GM23338 (cell line): ENCODE measurements at regions not wholly inside any gene's neighbourhood (a gene's known extent, or its start where the extent isn't known, plus 50 kb on each side); places are given as distances from the start of the nearest gene placed in this dataset.

Experiments
- ATAC-seq: fragments of 200-7000 bp; cut with Tn5 transposase; 3 replicates; pipeline ENCODE4 v1.9.1; 2020
- DNase-seq: peaks from one replicate; pipeline ENCODE4 v3.0.0-alpha.2; 2015; ENCODE audit warnings: low spot score
- H2AFZ ChIP-seq: fragments of 200-600 bp; sonication (generic); 2 replicates; pipeline ENCODE4 v1.8.0; 2016; ENCODE audit warnings: antibody characterized with exemption, mild to moderate bottlenecking, moderate library complexity
- H3F3A ChIP-seq: fragments of 200-600 bp; sonication (generic); replicated peaks from 2 replicates; pipeline ENCODE4 v1.8.0; 2017; ENCODE audit warnings: antibody characterized with exemption, mixed run types, low read depth
- H3K27ac ChIP-seq: fragments of 200-600 bp; sonication (generic); 2 replicates; pipeline ENCODE4 v1.6.1; 2016; ENCODE audit warnings: low read depth
- H3K27me3 ChIP-seq: fragments of 200-600 bp; sonication (generic); 2 replicates; pipeline ENCODE4 v1.8.0; 2016; ENCODE audit warnings: mild to moderate bottlenecking, mixed run types, moderate library complexity; ENCODE audit not compliant: insufficient read depth
- H3K36me3 ChIP-seq: fragments of 200-600 bp; sonication (generic); 2 replicates; pipeline ENCODE4 v1.8.0; 2016; ENCODE audit warnings: mild to moderate bottlenecking; ENCODE audit not compliant: insufficient read depth
- H3K4me1 ChIP-seq: fragments of 200-600 bp; sonication (generic); 2 replicates; pipeline ENCODE4 v1.8.0; 2016; ENCODE audit warnings: mild to moderate bottlenecking, moderate library complexity; ENCODE audit not compliant: insufficient read depth
- H3K4me2 ChIP-seq: fragments of 200-600 bp; sonication (generic); 2 replicates; pipeline ENCODE4 v1.7.1; 2017; ENCODE audit warnings: mixed run types
- H3K4me3 ChIP-seq: fragments of 200-600 bp; sonication (generic); 2 replicates; pipeline ENCODE4 v1.6.1; 2016; ENCODE audit warnings: mixed run types
- H3K79me2 ChIP-seq: fragments of 200-600 bp; sonication (generic); replicated peaks from 2 replicates; pipeline ENCODE4 v1.8.0; 2017; ENCODE audit warnings: mild to moderate bottlenecking; ENCODE audit not compliant: insufficient read depth
- H3K9me2 ChIP-seq: fragments of 200-600 bp; sonication (generic); 2 replicates; pipeline ENCODE4 v1.8.0; 2017; ENCODE audit not compliant: insufficient read depth
- H4K20me1 ChIP-seq: fragments of 200-600 bp; sonication (generic); replicated peaks from 2 replicates; pipeline ENCODE4 v1.8.0; 2017; ENCODE audit warnings: mild to moderate bottlenecking; ENCODE audit not compliant: insufficient read depth
- H3K27ac Mint-ChIP-seq: 2 replicates; pipeline ENCODE4 v1.8.0; 2020; ENCODE audit warnings: inconsistent platforms, mild to moderate bottlenecking, moderate library complexity, mixed read lengths
- H3K27me3 Mint-ChIP-seq: 3 replicates; pipeline ENCODE4 v1.8.0; 2022; ENCODE audit warnings: low read depth, mild to moderate bottlenecking, moderate library complexity, mixed read lengths, inconsistent platforms; ENCODE audit not compliant: insufficient read depth, poor library complexity
- H3K36me3 Mint-ChIP-seq: 3 replicates; pipeline ENCODE4 v1.8.0; 2021; ENCODE audit warnings: low read depth, mild to moderate bottlenecking, inconsistent platforms, moderate library complexity, mixed read lengths
- H3K4me1 Mint-ChIP-seq: 3 replicates; pipeline ENCODE4 v1.8.0; 2020; ENCODE audit warnings: mild to moderate bottlenecking, inconsistent platforms, mixed read lengths
- H3K4me3 Mint-ChIP-seq: 3 replicates; pipeline ENCODE4 v1.8.0; 2021; ENCODE audit warnings: moderate library complexity, mild to moderate bottlenecking, inconsistent platforms, mixed read lengths
- H3K9me3 Mint-ChIP-seq: 3 replicates; pipeline ENCODE4 v1.8.0; 2020; ENCODE audit warnings: moderate library complexity, mild to moderate bottlenecking, inconsistent platforms, mixed read lengths
- CREB1 ChIP-seq: fragments of 250-450 bp; sonication (Bioruptor Pico); IDR thresholded peaks from 2 replicates; pipeline ENCODE4 v1.5.0; 2020; ENCODE audit warnings: low read depth, mild to moderate bottlenecking, moderate library complexity
- CTCF ChIP-seq, 2 experiments: fragments of 200-600 bp in 1 of 2; sonication (generic) in 1 of 2; conservative IDR thresholded peaks; 2 replicates each; pipeline versions ENCODE4 v1.5.1 to v1.6.1; 2016 to 2017; ENCODE audit warnings: antibody characterized with exemption in 2 of 2, low read depth in 2 of 2, mild to moderate bottlenecking in 2 of 2, moderate library complexity in 1 of 2
- ETS1 ChIP-seq: IDR thresholded peaks from 2 replicates; pipeline ENCODE4 v1.6.1; 2016; ENCODE audit warnings: antibody characterized with exemption
- EZH2phosphoT487 ChIP-seq: fragments of 200-600 bp; sonication (generic); IDR thresholded peaks from one replicate; pipeline ENCODE4 v1.8.1; 2018; ENCODE audit warnings: antibody characterized with exemption; ENCODE audit not compliant: unreplicated experiment
- NANOG ChIP-seq: IDR thresholded peaks from 2 replicates; pipeline ENCODE4 v1.6.1; 2016; ENCODE audit warnings: antibody characterized with exemption, borderline replicate concordance
- REST ChIP-seq: IDR thresholded peaks from one replicate; pipeline ENCODE4 v1.6.1; 2018; ENCODE audit warnings: antibody characterized with exemption; ENCODE audit not compliant: unreplicated experiment
- STAT1 ChIP-seq: IDR thresholded peaks from one replicate; pipeline ENCODE4 v1.6.1; 2016; ENCODE audit warnings: antibody characterized with exemption; ENCODE audit not compliant: unreplicated experiment
- ZNF331 ChIP-seq: fragments of 250-450 bp; sonication (Bioruptor Pico); IDR thresholded peaks from 2 replicates; pipeline ENCODE4 v1.5.0; 2020; ENCODE audit warnings: low read depth, mild to moderate bottlenecking, moderate library complexity
- ZNF462 ChIP-seq: fragments of 250-450 bp; sonication (Bioruptor Pico); IDR thresholded peaks from 2 replicates; pipeline ENCODE4 v1.5.0; 2020; ENCODE audit warnings: mild to moderate bottlenecking, moderate library complexity

- H3K79me2 ChIP-seq = no peaks in the 10 kb centered on the region
- no peaks in the 10 kb centered on the region for H3K36me3 ChIP-seq
- H4K20me1 ChIP-seq = no peaks in the 10 kb centered on the region
- Mint-ChIP-seq H3K4me3 (no peak overlapping the region), H3K27me3 (peaks cover 2% of the 10 kb centered on the region), H3K27ac (no peak overlapping the region), H3K9me3 (no peaks in the 10 kb centered on the region), H3K4me1 (no peaks in the 10 kb centered on the region; the same call in 2 of the 3 replicates), H3K36me3 (no peaks in the 10 kb centered on the region)
- no peaks in the 10 kb centered on the region for H3F3A ChIP-seq
- H3K9me2 ChIP-seq = no peaks in the 10 kb centered on the region
- no peaks in the 10 kb centered on the region for H3K4me1 ChIP-seq
- no peak overlapping the region for H3K27ac ChIP-seq
- no peaks in the 10 kb centered on the region for H3K27me3 ChIP-seq
- no peak for TF ChIP-seq REST
- TF ChIP-seq CTCF (conservative IDR thresholded peaks at IDR 0.05; ENCODE audit: low read depth in 2 of 2) = no peak
- TF ChIP-seq ETS1 = no peak
- TF ChIP-seq EZH2phosphoT487 = no peak
- no peak for TF ChIP-seq CREB1 (CRISPR knock-in tag)
- TF ChIP-seq STAT1 = no peak
- TF ChIP-seq ZNF331 (CRISPR knock-in tag) = no peak
- TF ChIP-seq ZNF462 (CRISPR knock-in tag) = no peak
- no peak for TF ChIP-seq NANOG
- H3K4me3 ChIP-seq = no peak overlapping the region
- ATAC-seq = no peak
- H3K4me2 ChIP-seq = no peak overlapping the region
- DNase-seq = no peak
- H2AFZ ChIP-seq = no peak overlapping the region
Measured at GRCh38 chr11:90343673-90344072, 120.8 kb upstream of the CHORDC1 start.
